ENCODE measurements at regions not wholly inside any gene's neighbourhood (a gene's known extent, or its start where the extent isn't known, plus 50 kb on each side); places are given as distances from the start of the nearest gene placed in this dataset.
"Not testable (repeated sequence)": the region's sequence is repeated elsewhere in the genome, so short reads cannot be mapped to it uniquely, and the experiment has no call there.

GRCh38 chr3:65303431-65303830 lies 615.6 kb upstream of the ADAMTS9 start:
- no peak for DNase-seq (ENCODE audit: low spot score)
- intact Hi-C loops (cut with DNase I), result no loop called here

GRCh38 chr3:65291448-65292125 lies 603.8 kb upstream of the ADAMTS9 start:
- no peak for DNase-seq (ENCODE audit: low spot score)
- intact Hi-C loops (cut with DNase I), result no loop called here

- intact Hi-C loops (cut with DNase I), result no loop called here
- no peak for DNase-seq (ENCODE audit: low spot score)
Observed at GRCh38 chr3:65288776-65289175, 601.0 kb upstream of the ADAMTS9 start.

- no peak for DNase-seq (ENCODE audit: low spot score)
- intact Hi-C loops (cut with DNase I), result no loop called here
Observed at GRCh38 chr3:65285956-65286355, 598.2 kb upstream of the ADAMTS9 start.

- intact Hi-C loops (cut with DNase I), result no loop called here
- DNase-seq (ENCODE audit: low spot score), result no peak
Observed at GRCh38 chr3:65284961-65285360, 597.2 kb upstream of the ADAMTS9 start.

GRCh38 chr3:65284546-65284945 lies 596.7 kb upstream of the ADAMTS9 start:
- intact Hi-C loops (cut with DNase I), result no loop called here
- DNase-seq (ENCODE audit: low spot score), result no peak

- DNase-seq (ENCODE audit: low spot score), result no peak
- intact Hi-C loops (cut with DNase I), result no loop called here
Observed at GRCh38 chr3:65279225-65279782, 591.5 kb upstream of the ADAMTS9 start.

GRCh38 chr3:65277798-65278197 lies 590.0 kb upstream of the ADAMTS9 start:
- no peak for DNase-seq (ENCODE audit: low spot score)
- intact Hi-C loops (cut with DNase I), result no loop called here

- DNase-seq (ENCODE audit: low spot score), result no peak
- intact Hi-C loops (cut with DNase I), result no loop called here
Observed at GRCh38 chr3:65276551-65276950, 588.8 kb upstream of the ADAMTS9 start.

GRCh38 chr3:65268426-65268825 lies 580.6 kb upstream of the ADAMTS9 start:
- DNase-seq (ENCODE audit: low spot score), result no peak
- intact Hi-C loops (cut with DNase I), result no loop called here

GRCh38 chr3:65265942-65266590 lies 578.3 kb upstream of the ADAMTS9 start:
- DNase-seq (ENCODE audit: low spot score), result no peak

GRCh38 chr3:65265511-65265910 lies 577.7 kb upstream of the ADAMTS9 start:
- DNase-seq (ENCODE audit: low spot score), result no peak

More at GRCh38 chr3:65265942-65266590, 578.3 kb upstream of the ADAMTS9 start:
- intact Hi-C loops (cut with DNase I), result no loop called here

GRCh38 chr3:65262548-65262947 lies 574.7 kb upstream of the ADAMTS9 start:
- intact Hi-C loops (cut with DNase I), result no loop called here
- DNase-seq (ENCODE audit: low spot score), result no peak

More at GRCh38 chr3:65265511-65265910, 577.7 kb upstream of the ADAMTS9 start:
- intact Hi-C loops (cut with DNase I), result no loop called here

- intact Hi-C loops (cut with DNase I), result no loop called here
- DNase-seq (ENCODE audit: low spot score), result no peak
Observed at GRCh38 chr3:65259946-65260345, 572.1 kb upstream of the ADAMTS9 start.

- intact Hi-C loops (cut with DNase I); DNase-seq (ENCODE audit: low spot score): not testable (repeated sequence)
Observed at GRCh38 chr3:65252914-65253313, 565.1 kb upstream of the ADAMTS9 start.

- intact Hi-C loops (cut with DNase I), result no loop called here
- DNase-seq (ENCODE audit: low spot score), result no peak
Observed at GRCh38 chr3:65252266-65252665, 564.5 kb upstream of the ADAMTS9 start.

- no peak for DNase-seq (ENCODE audit: low spot score)
- intact Hi-C loops (cut with DNase I), result no loop called here
Observed at GRCh38 chr3:65251375-65251774, 563.6 kb upstream of the ADAMTS9 start.

GRCh38 chr3:65246561-65246960 lies 558.8 kb upstream of the ADAMTS9 start:
- DNase-seq (ENCODE audit: low spot score), result no peak
- intact Hi-C loops (cut with DNase I), result loop anchor here (10.0 kb wide), 1 partner anchor 562 kb away; the partner anchor contains the start of gene ADAMTS9

- intact Hi-C loops (cut with DNase I), result loop anchor here (2.0 to 10.0 kb wide), 2 partner anchors 561 to 713 kb away; partner anchors contain the start of gene ADAMTS9
- DNase-seq (ENCODE audit: low spot score), result no peak
Observed at GRCh38 chr3:65245133-65246063, 557.6 kb upstream of the ADAMTS9 start.

- intact Hi-C loops (cut with DNase I), result loop anchor here (10.0 kb wide), 1 partner anchor 556 kb away; the partner anchor contains the start of gene ADAMTS9
- DNase-seq (ENCODE audit: low spot score), result no peak
Observed at GRCh38 chr3:65240366-65240765, 552.6 kb upstream of the ADAMTS9 start.
